H54 (cell line): ENCODE measurements at regions not wholly inside any gene's neighbourhood (a gene's known extent, or its start where the extent isn't known, plus 50 kb on each side); places are given as distances from the start of the nearest gene placed in this dataset.

Experiments
- DNase-seq: peaks from one replicate; pipeline ENCODE4 v3.0.0; 2011; ENCODE audit warnings: low spot score, mixed read lengths; ENCODE audit not compliant: insufficient read length
- FAIRE-seq: peaks from 3 replicates; lab custom pipeline; 2011; peaks lifted over from hg19 to GRCh38; lab: Jason Lieb, UNC
- POLR2A ChIP-seq: IDR thresholded peaks from 2 replicates; pipeline ENCODE4 v1.6.1; 2011; ENCODE audit warnings: low read depth, mild to moderate bottlenecking, low read length

GRCh38 chr4:66921433-66921832, 623.9 kb downstream of the CENPC start:
- no peak for DNase-seq
- no peak for FAIRE-seq
- no peak for TF ChIP-seq POLR2A

DNA sequence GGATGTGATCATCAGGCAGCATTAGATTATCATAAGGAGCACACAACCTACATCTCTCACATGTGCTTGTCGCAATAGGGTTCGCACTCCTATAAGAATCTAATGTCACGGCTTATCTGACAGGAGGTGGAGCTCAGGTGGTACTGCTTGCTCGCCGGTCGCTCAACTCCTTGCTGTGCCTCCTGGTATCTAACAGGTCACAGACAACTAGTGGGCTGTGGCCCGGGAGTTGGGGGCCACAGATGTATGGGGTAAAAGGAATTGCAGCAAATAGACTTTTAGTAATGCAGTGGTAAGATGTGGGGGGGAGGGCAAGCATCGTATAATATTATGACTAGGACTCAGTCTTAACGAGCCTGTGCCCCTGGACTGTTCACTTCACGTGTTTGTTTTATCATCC, 624.8 kb downstream of the CENPC start:
- FAIRE-seq (no peak), DNase-seq (no peak)
- no peak for TF ChIP-seq POLR2A

DNA sequence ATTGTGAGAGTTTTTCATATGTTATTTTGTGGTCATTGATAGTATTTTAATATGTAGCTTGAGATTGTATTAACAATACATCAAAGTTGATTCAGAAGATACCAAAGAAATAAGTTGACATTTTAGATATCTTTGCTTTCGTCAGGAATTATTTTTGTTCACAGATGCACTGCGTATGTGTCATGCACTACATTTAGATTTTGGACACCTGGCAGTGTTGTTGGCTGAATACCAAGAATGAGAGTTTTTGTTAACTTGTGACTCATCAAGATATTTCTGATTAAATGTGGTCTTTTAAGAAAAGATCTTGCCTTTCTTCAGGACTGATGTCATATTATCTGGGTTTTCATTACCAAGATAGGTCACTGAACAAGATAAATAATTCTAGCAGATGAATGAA, 633.4 kb downstream of the CENPC start:
- TF ChIP-seq POLR2A: no peak
- DNase-seq (no peak), FAIRE-seq (no peak)

GRCh38 chr4:66906314-66906713, 639.0 kb downstream of the CENPC start:
- DNase-seq: no peak
- no peak for TF ChIP-seq POLR2A
- no peak for FAIRE-seq

DNA sequence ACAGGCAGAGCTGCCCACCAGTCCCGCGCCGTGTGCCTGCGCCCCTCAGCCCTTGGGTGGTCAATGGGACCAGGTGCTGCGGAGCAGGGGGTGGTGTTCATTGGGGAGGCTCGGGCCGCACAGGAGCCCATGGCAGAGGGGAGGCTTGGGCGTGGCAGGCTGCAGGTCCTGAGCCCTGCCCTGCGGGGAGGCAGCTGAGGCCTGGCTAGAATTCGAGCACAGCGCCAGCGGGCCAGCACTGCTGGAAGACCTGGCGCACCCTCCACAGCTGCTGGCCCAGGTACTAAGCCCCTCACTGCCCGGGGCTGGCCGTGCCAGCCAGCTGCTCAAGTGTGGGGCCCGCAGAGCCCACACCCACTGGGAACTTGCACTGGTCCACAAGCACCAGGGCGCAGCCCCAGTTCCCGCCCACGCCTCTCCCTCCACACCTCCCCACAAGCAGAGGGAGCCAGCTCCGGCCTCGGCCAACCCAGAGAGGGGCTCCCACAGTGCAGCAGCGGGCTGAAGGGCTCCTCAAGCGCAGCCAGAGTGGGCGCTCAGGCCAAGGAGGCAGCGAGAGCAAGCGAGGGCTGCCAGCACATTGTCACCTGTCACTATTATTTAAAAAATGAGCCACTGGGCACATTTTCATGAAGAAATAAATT, 645.8 kb downstream of the CENPC start:
- FAIRE-seq: no peak
- DNase-seq: no peak
- TF ChIP-seq POLR2A: no peak

- DNase-seq: no peak
- no peak for FAIRE-seq
- TF ChIP-seq POLR2A: no peak
These were observed 651.5 kb downstream of the CENPC start for GRCh38 chr4:66893807-66894206.

- FAIRE-seq (no peak), DNase-seq (no peak)
- no peak for TF ChIP-seq POLR2A
These were observed 658.2 kb downstream of the CENPC start for GRCh38 chr4:66887061-66887460.

- no peak for DNase-seq
- FAIRE-seq: no peak
- no peak for TF ChIP-seq POLR2A
These were observed 659.7 kb downstream of the CENPC start for GRCh38 chr4:66885501-66886165.

- TF ChIP-seq POLR2A: no peak
- no peak for FAIRE-seq
- no peak for DNase-seq
These were observed 668.4 kb downstream of the CENPC start for GRCh38 chr4:66876946-66877345.

GRCh38 chr4:66872661-66873060, 672.6 kb downstream of the CENPC start:
- no peak for TF ChIP-seq POLR2A
- DNase-seq (no peak), FAIRE-seq (no peak)

GRCh38 chr4:66863481-66863880, 681.8 kb downstream of the CENPC start:
- FAIRE-seq (no peak), DNase-seq (no peak)
- TF ChIP-seq POLR2A: no peak

- DNase-seq (no peak), FAIRE-seq (no peak)
- no peak for TF ChIP-seq POLR2A
These were observed 689.3 kb downstream of the CENPC start for GRCh38 chr4:66855956-66856355.

DNA sequence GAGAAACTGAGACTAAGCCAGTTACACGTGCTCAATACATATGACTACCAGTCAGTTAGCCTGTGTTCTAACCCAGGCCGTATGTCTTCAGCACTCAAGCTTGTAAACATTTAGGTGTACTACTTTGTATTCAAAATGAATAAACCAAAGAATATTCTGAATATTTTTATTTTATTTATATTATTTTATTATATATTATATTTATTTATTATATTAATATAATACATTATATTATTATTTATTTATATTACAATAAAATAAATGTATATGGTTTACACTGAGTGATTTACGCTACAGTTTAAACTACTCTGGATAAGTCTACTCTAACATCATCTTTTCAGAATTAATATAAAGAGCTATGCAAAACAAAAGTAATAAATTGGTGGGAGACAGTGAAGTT, 691.5 kb downstream of the CENPC start:
- no peak for TF ChIP-seq POLR2A
- DNase-seq (no peak), FAIRE-seq (no peak)

DNA sequence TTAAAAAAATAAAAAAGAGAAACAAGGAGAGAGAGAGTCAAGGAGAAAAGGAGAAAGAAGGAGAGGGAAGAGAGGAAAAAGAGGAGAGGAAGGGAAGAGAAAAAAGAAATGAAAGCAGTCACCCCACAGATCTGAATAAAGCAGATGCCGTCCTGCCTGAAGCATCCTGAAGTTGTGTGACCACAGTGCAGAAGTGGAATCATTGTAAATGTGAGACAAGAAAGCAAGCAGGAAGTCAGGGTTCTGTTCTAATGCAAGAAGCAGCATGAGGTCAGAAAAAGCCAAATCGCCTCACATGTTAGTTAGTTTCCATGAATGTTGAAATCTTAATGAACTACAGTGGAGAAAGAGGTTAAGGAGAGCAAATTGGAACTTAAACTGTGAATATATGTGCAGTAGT, 692.5 kb downstream of the CENPC start:
- no peak for DNase-seq
- no peak for FAIRE-seq
- TF ChIP-seq POLR2A: no peak

DNA sequence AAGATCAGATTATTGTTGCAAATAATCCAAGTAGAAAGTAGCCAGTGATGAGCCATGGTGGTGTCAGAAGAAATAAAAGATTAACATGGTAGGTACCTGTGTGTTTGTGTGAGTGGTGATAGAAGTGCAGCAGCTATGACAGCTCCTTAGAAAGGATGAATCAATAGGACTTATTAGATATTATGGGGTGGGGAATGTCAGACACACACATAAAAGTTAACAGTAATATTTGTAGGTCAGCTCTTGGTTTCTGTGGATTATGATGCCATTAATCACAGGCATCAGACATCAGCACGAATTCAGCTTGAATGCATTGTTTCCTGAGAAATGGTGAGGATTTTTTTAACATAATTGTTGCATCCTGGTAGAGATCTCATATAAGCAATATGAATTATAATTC, 695.7 kb downstream of the CENPC start:
- FAIRE-seq: no peak
- no peak for TF ChIP-seq POLR2A
- DNase-seq: no peak
